Activated CD4-positive, alpha-beta T cell treated with anti-CD3 and anti-CD28 coated beads for 36 hours (primary cell): ENCODE measurements at regions not wholly inside any gene's neighbourhood (a gene's known extent, or its start where the extent isn't known, plus 50 kb on each side); places are given as distances from the start of the nearest gene placed in this dataset.
A peak's percentile ranks its signal among the peaks of the same experiment; 100 is the strongest.

ENCODE experiments used
- ATAC-seq: fragments of 200-7000 bp; cut with Tn5 transposase; one replicate; pipeline ENCODE4 v1.10.0; 2021; ENCODE audit warnings: mild to moderate bottlenecking, moderate library complexity
- CTCF ChIA-PET: fragments of 350-600 bp; sonication (Branson Sonifier 250); formaldehyde crosslinking; loops from one replicate; lab custom pipeline; 2021; ENCODE audit warnings: antibody characterized with exemption; lab: Charles Lee
- POLR2A ChIA-PET: fragments of 350-600 bp; sonication (Branson Sonifier 250); formaldehyde crosslinking; loops from one replicate; lab custom pipeline; 2021; ENCODE audit warnings: antibody characterized with exemption, inconsistent platforms; lab: Charles Lee
- DNase-seq: peaks from one replicate; pipeline ENCODE4 v3.0.0-alpha.2; 2020
- H3K27ac Mint-ChIP-seq: one replicate; pipeline ENCODE4 v1.8.0; 2021; ENCODE audit warnings: mixed read lengths
- H3K27me3 Mint-ChIP-seq: one replicate; pipeline ENCODE4 v1.8.0; 2021; ENCODE audit warnings: mixed read lengths
- H3K36me3 Mint-ChIP-seq: one replicate; pipeline ENCODE4 v1.8.0; 2021; ENCODE audit warnings: low read depth, mixed read lengths
- H3K4me1 Mint-ChIP-seq: one replicate; pipeline ENCODE4 v1.8.0; 2021; ENCODE audit warnings: mixed read lengths
- H3K4me3 Mint-ChIP-seq: one replicate; pipeline ENCODE4 v1.8.0; 2021; ENCODE audit warnings: mild to moderate bottlenecking, moderate library complexity, mixed read lengths
- H3K9me3 Mint-ChIP-seq: one replicate; pipeline ENCODE4 v1.8.0; 2021; ENCODE audit warnings: low read depth, mixed read lengths
- intact Hi-C, 2 experiments: fragments of 100-400 bp; cut with DNase I in 1 of 2; cut with micrococcal nuclease in 1 of 2; formaldehyde crosslinking; loops; one replicate each; pipeline versions ENCODE4 v1.14.2 to v1.15.1; 2022 to 2024; cut with DNase I, micrococcal nuclease

GRCh38 chr1:30819244-30819571 lies 61.6 kb upstream of the LAPTM5 start:
- no peak for ATAC-seq
- peaks cover 40% of the 10 kb centered on the region for H3K27me3 Mint-ChIP-seq
- CTCF ChIA-PET, result interaction anchor here (1.3 to 2.8 kb wide), 2 partner anchors 18 to 110 kb away, joined by 3 to 9 read pairs; no protein-coding TSS in a partner anchor

GRCh38 chr1:30818568-30819243 lies 61.1 kb upstream of the LAPTM5 start:
- peaks cover 35% of the 10 kb centered on the region for H3K27me3 Mint-ChIP-seq
- ChIA-PET POLR2A (no interaction called here), CTCF (interaction anchor here (2.8 kb wide), 1 partner anchor 17 kb away, joined by 9 read pairs; no protein-coding TSS in a partner anchor)
- no peaks in the 10 kb centered on the region for H3K9me3 Mint-ChIP-seq
- intact Hi-C loops, result no loop called here
- ATAC-seq (no peak), DNase-seq (no peak)
- no peak overlapping the region for H3K27ac Mint-ChIP-seq
- H3K36me3 Mint-ChIP-seq, result no peaks in the 10 kb centered on the region
- no peak overlapping the region for H3K4me3 Mint-ChIP-seq
- H3K4me1 Mint-ChIP-seq, result peaks cover 6% of the 10 kb centered on the region

More at GRCh38 chr1:30819244-30819571, 61.6 kb upstream of the LAPTM5 start:
- H3K4me3 Mint-ChIP-seq, result no peak overlapping the region
- no peaks in the 10 kb centered on the region for H3K9me3 Mint-ChIP-seq
- intact Hi-C loops, result no loop called here
- POLR2A ChIA-PET, result no interaction called here
- peaks cover 11% of the 10 kb centered on the region for H3K4me1 Mint-ChIP-seq
- no peak for DNase-seq
- no peaks in the 10 kb centered on the region for H3K36me3 Mint-ChIP-seq
- H3K27ac Mint-ChIP-seq, result no peak overlapping the region

GRCh38 chr1:30817548-30817947 lies 60.0 kb upstream of the LAPTM5 start:
- Mint-ChIP-seq H3K27ac (no peak overlapping the region), H3K9me3 (no peaks in the 10 kb centered on the region), H3K4me1 (no peaks in the 10 kb centered on the region), H3K27me3 (peaks cover 32% of the 10 kb centered on the region), H3K36me3 (no peaks in the 10 kb centered on the region), H3K4me3 (no peak overlapping the region)
- ChIA-PET POLR2A (no interaction called here), CTCF (interaction anchor here (0.7 kb wide), 1 partner anchor 509 kb away, joined by 5 read pairs; no protein-coding TSS in a partner anchor)
- intact Hi-C loops, result no loop called here
- DNase-seq (no peak), ATAC-seq (no peak)

- Mint-ChIP-seq H3K27ac (no peak overlapping the region), H3K36me3 (no peaks in the 10 kb centered on the region), H3K9me3 (no peaks in the 10 kb centered on the region), H3K27me3 (peaks cover 33% of the 10 kb centered on the region), H3K4me3 (no peak overlapping the region), H3K4me1 (no peaks in the 10 kb centered on the region)
- ChIA-PET POLR2A (no interaction called here), CTCF (interaction anchor here (0.6 to 1.1 kb wide), 3 partner anchors 16 to 207 kb away, joined by 3 read pairs; no protein-coding TSS in a partner anchor)
- DNase-seq (no peak), ATAC-seq (no peak)
- intact Hi-C loops, result no loop called here
Observed at GRCh38 chr1:30817077-30817438, 59.5 kb upstream of the LAPTM5 start.

GRCh38 chr1:30816211-30817076 lies 58.9 kb upstream of the LAPTM5 start:
- peak; percentile 53 for ATAC-seq
- Mint-ChIP-seq H3K27ac (no peak overlapping the region), H3K9me3 (no peaks in the 10 kb centered on the region), H3K4me3 (no peak overlapping the region), H3K27me3 (peaks cover 32% of the 10 kb centered on the region), H3K4me1 (no peaks in the 10 kb centered on the region), H3K36me3 (no peaks in the 10 kb centered on the region)
- intact Hi-C loops, result no loop called here
- CTCF ChIA-PET, result interaction anchor here (0.6 to 1.1 kb wide), 3 partner anchors 15 to 206 kb away, joined by 3 read pairs; no protein-coding TSS in a partner anchor
- POLR2A ChIA-PET, result no interaction called here
- no peak for DNase-seq

- Mint-ChIP-seq H3K9me3 (no peaks in the 10 kb centered on the region), H3K27me3 (peaks cover 33% of the 10 kb centered on the region), H3K36me3 (no peaks in the 10 kb centered on the region), H3K27ac (no peak overlapping the region), H3K4me1 (no peaks in the 10 kb centered on the region), H3K4me3 (no peak overlapping the region)
- no peak for ATAC-seq
- DNase-seq, result no peak
- ChIA-PET CTCF (no interaction called here), POLR2A (no interaction called here)
- intact Hi-C loops, result no loop called here
Observed at GRCh38 chr1:30815556-30815955, 58.0 kb upstream of the LAPTM5 start.

GRCh38 chr1:30814292-30814691 lies 56.7 kb upstream of the LAPTM5 start:
- POLR2A ChIA-PET, result no interaction called here
- Mint-ChIP-seq H3K36me3 (no peaks in the 10 kb centered on the region), H3K27ac (no peak overlapping the region), H3K4me3 (no peak overlapping the region), H3K9me3 (no peaks in the 10 kb centered on the region), H3K4me1 (no peaks in the 10 kb centered on the region), H3K27me3 (peaks cover 33% of the 10 kb centered on the region)
- DNase-seq (no peak), ATAC-seq (no peak)
- CTCF ChIA-PET, result interaction anchor here (1.3 kb wide), 1 partner anchor 11 kb away, joined by 5 read pairs; no protein-coding TSS in a partner anchor
- intact Hi-C loops, result no loop called here

GRCh38 chr1:30812076-30812475 lies 54.5 kb upstream of the LAPTM5 start:
- ATAC-seq (no peak), DNase-seq (no peak)
- H3K27ac Mint-ChIP-seq, result no peak overlapping the region
- no peaks in the 10 kb centered on the region for H3K36me3 Mint-ChIP-seq
- ChIA-PET CTCF (interaction anchor here (1.8 to 3.1 kb wide), 3 partner anchors 10 to 100 kb away, joined by 5 to 16 read pairs (median 6); no protein-coding TSS in a partner anchor), POLR2A (no interaction called here)
- no peaks in the 10 kb centered on the region for H3K4me1 Mint-ChIP-seq
- no peak overlapping the region for H3K4me3 Mint-ChIP-seq
- H3K27me3 Mint-ChIP-seq, result peaks cover 29% of the 10 kb centered on the region
- intact Hi-C loops, result no loop called here
- no peaks in the 10 kb centered on the region for H3K9me3 Mint-ChIP-seq

- ChIA-PET CTCF (interaction anchor here (0.8 to 3.1 kb wide), 4 partner anchors 9 to 117 kb away, joined by 3 to 16 read pairs (median 6); no protein-coding TSS in a partner anchor), POLR2A (no interaction called here)
- Mint-ChIP-seq H3K4me3 (no peak overlapping the region), H3K9me3 (no peaks in the 10 kb centered on the region), H3K27ac (no peak overlapping the region), H3K4me1 (no peaks in the 10 kb centered on the region), H3K27me3 (peaks cover 26% of the 10 kb centered on the region), H3K36me3 (no peaks in the 10 kb centered on the region)
- DNase-seq (no peak), ATAC-seq (no peak)
- intact Hi-C loops, result no loop called here
Observed at GRCh38 chr1:30811187-30811586, 53.6 kb upstream of the LAPTM5 start.

GRCh38 chr1:30810416-30811080 lies 53.0 kb upstream of the LAPTM5 start:
- no peaks in the 10 kb centered on the region for H3K36me3 Mint-ChIP-seq
- no peaks in the 10 kb centered on the region for H3K9me3 Mint-ChIP-seq
- no peak overlapping the region for H3K27ac Mint-ChIP-seq
- peaks cover 32% of the 10 kb centered on the region for H3K27me3 Mint-ChIP-seq
- intact Hi-C loops, result no loop called here
- H3K4me3 Mint-ChIP-seq, result no peak overlapping the region
- DNase-seq, result no peak
- no peak for ATAC-seq
- H3K4me1 Mint-ChIP-seq, result no peaks in the 10 kb centered on the region
- ChIA-PET CTCF (interaction anchor here (0.8 to 3.1 kb wide), 4 partner anchors 8 to 117 kb away, joined by 3 to 16 read pairs (median 6); no protein-coding TSS in a partner anchor), POLR2A (no interaction called here)
